Peyer's patch (tissue), 4 donors: ENCODE measurements at regions not wholly inside any gene's neighbourhood (a gene's known extent, or its start where the extent isn't known, plus 50 kb on each side); places are given as distances from the start of the nearest gene placed in this dataset.

Source experiments
- CTCF ChIP-seq, 6 experiments: fragments of 450-650 bp in 4 of 6; fragments of 200-600 bp in 2 of 6; sonication (generic) in 1 of 6; IDR thresholded peaks; one replicate each; pipeline ENCODE4 v1.5.1; 2017 to 2019; ENCODE audit warnings: antibody characterized with exemption in 6 of 6, mild to moderate bottlenecking in 3 of 6, moderate library complexity in 1 of 6
- POLR2A ChIP-seq, 2 donors: fragments of 450-650 bp; IDR thresholded peaks; one replicate each; pipeline ENCODE4 v1.5.1; 2017; ENCODE audit warnings: antibody characterized with exemption in 2 of 2, mild to moderate bottlenecking in 2 of 2, moderate library complexity in 2 of 2

GRCh38 chr21:25350056-25350455 lies 257.2 kb downstream of the MRPL39 start:
- TF ChIP-seq CTCF (IDR thresholded peaks at IDR 0.05) = no peak
- TF ChIP-seq POLR2A (IDR thresholded peaks at IDR 0.05) = no peak
